ENCODE measurements at regions not wholly inside any gene's neighbourhood (a gene's known extent, or its start where the extent isn't known, plus 50 kb on each side); places are given as distances from the start of the nearest gene placed in this dataset.

- H2AFZ ChIP-seq (ENCODE audit: low read length) = no peak overlapping the region
- H3K4me3 ChIP-seq (ENCODE audit: low read length) = no peak overlapping the region
- no peak overlapping the region for H3K9ac ChIP-seq (ENCODE audit: low read length)
- no peaks in the 10 kb centered on the region for H3K4me1 ChIP-seq (ENCODE audit: low read length)
- H3K27ac ChIP-seq (ENCODE audit: low read length) = no peak overlapping the region
- H3K27me3 ChIP-seq (ENCODE audit: low read length) = no peaks in the 10 kb centered on the region
- no peak for DNase-seq
- H3K9me3 ChIP-seq (ENCODE audit: low read length) = no peaks in the 10 kb centered on the region
- no peak overlapping the region for H3K4me2 ChIP-seq (ENCODE audit: low read depth, low read length, poor library complexity, severe bottlenecking)
- no peaks in the 10 kb centered on the region for H3K36me3 ChIP-seq (ENCODE audit: insufficient read depth, low read length)
- H3K79me2 ChIP-seq (ENCODE audit: low read length) = no peaks in the 10 kb centered on the region
- no peaks in the 10 kb centered on the region for H4K20me1 ChIP-seq (ENCODE audit: insufficient read depth, low read depth, low read length)
- no peaks in the 10 kb centered on the region for H3K9me2 ChIP-seq (replicated peaks; ENCODE audit: insufficient read depth, low read length)
These were observed 527.1 kb upstream of the MARCKS start for GRCh38 chr6:113329942-113330635.

GRCh38 chr6:113330636-113330946 is 526.6 kb upstream of the MARCKS start:
- Histone ChIP-seq H3K4me2 (ENCODE audit: low read depth, low read length, poor library complexity, severe bottlenecking) (no peak overlapping the region), H3K27me3 (ENCODE audit: low read length) (no peaks in the 10 kb centered on the region), H3K36me3 (ENCODE audit: insufficient read depth, low read length) (no peaks in the 10 kb centered on the region), H2AFZ (ENCODE audit: low read length) (no peak overlapping the region), H3K4me1 (ENCODE audit: low read length) (no peaks in the 10 kb centered on the region), H3K79me2 (ENCODE audit: low read length) (no peaks in the 10 kb centered on the region), H3K4me3 (ENCODE audit: low read length) (no peak overlapping the region), H3K9me2 (replicated peaks; ENCODE audit: insufficient read depth, low read length) (no peaks in the 10 kb centered on the region), H3K9me3 (ENCODE audit: low read length) (no peaks in the 10 kb centered on the region), H3K27ac (ENCODE audit: low read length) (no peak overlapping the region), H4K20me1 (ENCODE audit: insufficient read depth, low read depth, low read length) (no peaks in the 10 kb centered on the region), H3K9ac (ENCODE audit: low read length) (no peak overlapping the region)
- no peak for DNase-seq

GRCh38 chr6:113331021-113331420 is 526.1 kb upstream of the MARCKS start:
- Histone ChIP-seq H3K9me2 (replicated peaks; ENCODE audit: insufficient read depth, low read length) (no peaks in the 10 kb centered on the region), H2AFZ (ENCODE audit: low read length) (no peak overlapping the region), H3K79me2 (ENCODE audit: low read length) (no peaks in the 10 kb centered on the region), H3K36me3 (ENCODE audit: insufficient read depth, low read length) (no peaks in the 10 kb centered on the region), H3K4me2 (ENCODE audit: low read depth, low read length, poor library complexity, severe bottlenecking) (no peak overlapping the region), H3K9ac (ENCODE audit: low read length) (no peak overlapping the region), H3K27me3 (ENCODE audit: low read length) (no peaks in the 10 kb centered on the region), H3K27ac (ENCODE audit: low read length) (no peak overlapping the region), H3K9me3 (ENCODE audit: low read length) (no peaks in the 10 kb centered on the region), H3K4me3 (ENCODE audit: low read length) (no peak overlapping the region), H3K4me1 (ENCODE audit: low read length) (no peaks in the 10 kb centered on the region), H4K20me1 (ENCODE audit: insufficient read depth, low read depth, low read length) (no peaks in the 10 kb centered on the region)
- DNase-seq = no peak

- Histone ChIP-seq H2AFZ (ENCODE audit: low read length) (no peak overlapping the region), H3K79me2 (ENCODE audit: low read length) (no peaks in the 10 kb centered on the region), H3K4me3 (ENCODE audit: low read length) (no peak overlapping the region), H3K27ac (ENCODE audit: low read length) (no peak overlapping the region), H3K9me3 (ENCODE audit: low read length) (no peaks in the 10 kb centered on the region), H3K4me1 (ENCODE audit: low read length) (no peaks in the 10 kb centered on the region), H3K9me2 (replicated peaks; ENCODE audit: insufficient read depth, low read length) (no peaks in the 10 kb centered on the region), H3K4me2 (ENCODE audit: low read depth, low read length, poor library complexity, severe bottlenecking) (no peak overlapping the region), H3K36me3 (ENCODE audit: insufficient read depth, low read length) (no peaks in the 10 kb centered on the region), H3K27me3 (ENCODE audit: low read length) (no peaks in the 10 kb centered on the region), H4K20me1 (ENCODE audit: insufficient read depth, low read depth, low read length) (no peaks in the 10 kb centered on the region), H3K9ac (ENCODE audit: low read length) (no peak overlapping the region)
- DNase-seq = no peak
These were observed 518.5 kb upstream of the MARCKS start for GRCh38 chr6:113338644-113339043.

- H3K36me3 ChIP-seq (ENCODE audit: insufficient read depth, low read length) = no peaks in the 10 kb centered on the region
- H2AFZ ChIP-seq (ENCODE audit: low read length) = no peak overlapping the region
- H3K4me3 ChIP-seq (ENCODE audit: low read length) = no peak overlapping the region
- no peaks in the 10 kb centered on the region for H3K9me3 ChIP-seq (ENCODE audit: low read length)
- no peaks in the 10 kb centered on the region for H4K20me1 ChIP-seq (ENCODE audit: insufficient read depth, low read depth, low read length)
- DNase-seq = no peak
- no peak overlapping the region for H3K9ac ChIP-seq (ENCODE audit: low read length)
- no peak overlapping the region for H3K27ac ChIP-seq (ENCODE audit: low read length)
- H3K9me2 ChIP-seq (replicated peaks; ENCODE audit: insufficient read depth, low read length) = no peaks in the 10 kb centered on the region
- no peaks in the 10 kb centered on the region for H3K79me2 ChIP-seq (ENCODE audit: low read length)
- H3K4me1 ChIP-seq (ENCODE audit: low read length) = no peaks in the 10 kb centered on the region
- no peak overlapping the region for H3K4me2 ChIP-seq (ENCODE audit: low read depth, low read length, poor library complexity, severe bottlenecking)
- no peaks in the 10 kb centered on the region for H3K27me3 ChIP-seq (ENCODE audit: low read length)
These were observed 517.9 kb upstream of the MARCKS start for GRCh38 chr6:113339209-113339608.

- H3K4me3 ChIP-seq (ENCODE audit: low read length) = no peak overlapping the region
- H2AFZ ChIP-seq (ENCODE audit: low read length) = no peak overlapping the region
- no peaks in the 10 kb centered on the region for H4K20me1 ChIP-seq (ENCODE audit: insufficient read depth, low read depth, low read length)
- H3K9ac ChIP-seq (ENCODE audit: low read length) = no peak overlapping the region
- H3K27ac ChIP-seq (ENCODE audit: low read length) = no peak overlapping the region
- H3K36me3 ChIP-seq (ENCODE audit: insufficient read depth, low read length) = no peaks in the 10 kb centered on the region
- no peak overlapping the region for H3K4me2 ChIP-seq (ENCODE audit: low read depth, low read length, poor library complexity, severe bottlenecking)
- H3K9me3 ChIP-seq (ENCODE audit: low read length) = no peaks in the 10 kb centered on the region
- DNase-seq = no peak
- no peaks in the 10 kb centered on the region for H3K4me1 ChIP-seq (ENCODE audit: low read length)
- no peaks in the 10 kb centered on the region for H3K79me2 ChIP-seq (ENCODE audit: low read length)
- H3K27me3 ChIP-seq (ENCODE audit: low read length) = no peaks in the 10 kb centered on the region
- H3K9me2 ChIP-seq (replicated peaks; ENCODE audit: insufficient read depth, low read length) = no peaks in the 10 kb centered on the region
These were observed 516.8 kb upstream of the MARCKS start for GRCh38 chr6:113340371-113340770.

- no peak overlapping the region for H2AFZ ChIP-seq (ENCODE audit: low read length)
- no peak for DNase-seq
- H3K36me3 ChIP-seq (ENCODE audit: insufficient read depth, low read length) = no peaks in the 10 kb centered on the region
- no peaks in the 10 kb centered on the region for H3K27me3 ChIP-seq (ENCODE audit: low read length)
- H3K27ac ChIP-seq (ENCODE audit: low read length) = no peak overlapping the region
- H4K20me1 ChIP-seq (ENCODE audit: insufficient read depth, low read depth, low read length) = no peaks in the 10 kb centered on the region
- H3K4me3 ChIP-seq (ENCODE audit: low read length) = no peak overlapping the region
- no peaks in the 10 kb centered on the region for H3K9me2 ChIP-seq (replicated peaks; ENCODE audit: insufficient read depth, low read length)
- H3K79me2 ChIP-seq (ENCODE audit: low read length) = no peaks in the 10 kb centered on the region
- H3K9me3 ChIP-seq (ENCODE audit: low read length) = no peaks in the 10 kb centered on the region
- H3K9ac ChIP-seq (ENCODE audit: low read length) = no peak overlapping the region
- no peaks in the 10 kb centered on the region for H3K4me1 ChIP-seq (ENCODE audit: low read length)
- no peak overlapping the region for H3K4me2 ChIP-seq (ENCODE audit: low read depth, low read length, poor library complexity, severe bottlenecking)
These were observed 513.2 kb upstream of the MARCKS start for GRCh38 chr6:113343940-113344339.

GRCh38 chr6:113344969-113345368 is 512.2 kb upstream of the MARCKS start:
- H3K27ac ChIP-seq (ENCODE audit: low read length) = no peak overlapping the region
- H3K4me3 ChIP-seq (ENCODE audit: low read length) = no peak overlapping the region
- no peaks in the 10 kb centered on the region for H4K20me1 ChIP-seq (ENCODE audit: insufficient read depth, low read depth, low read length)
- no peak overlapping the region for H3K4me2 ChIP-seq (ENCODE audit: low read depth, low read length, poor library complexity, severe bottlenecking)
- no peaks in the 10 kb centered on the region for H3K4me1 ChIP-seq (ENCODE audit: low read length)
- no peaks in the 10 kb centered on the region for H3K79me2 ChIP-seq (ENCODE audit: low read length)
- no peaks in the 10 kb centered on the region for H3K36me3 ChIP-seq (ENCODE audit: insufficient read depth, low read length)
- H3K9me2 ChIP-seq (replicated peaks; ENCODE audit: insufficient read depth, low read length) = no peaks in the 10 kb centered on the region
- H3K9ac ChIP-seq (ENCODE audit: low read length) = no peak overlapping the region
- no peaks in the 10 kb centered on the region for H3K27me3 ChIP-seq (ENCODE audit: low read length)
- H3K9me3 ChIP-seq (ENCODE audit: low read length) = no peaks in the 10 kb centered on the region
- no peak for DNase-seq
- H2AFZ ChIP-seq (ENCODE audit: low read length) = no peak overlapping the region

- H4K20me1 ChIP-seq (ENCODE audit: insufficient read depth, low read depth, low read length) = no peaks in the 10 kb centered on the region
- H3K27me3 ChIP-seq (ENCODE audit: low read length) = no peaks in the 10 kb centered on the region
- H3K4me3 ChIP-seq (ENCODE audit: low read length) = no peak overlapping the region
- no peaks in the 10 kb centered on the region for H3K79me2 ChIP-seq (ENCODE audit: low read length)
- no peak overlapping the region for H2AFZ ChIP-seq (ENCODE audit: low read length)
- H3K4me2 ChIP-seq (ENCODE audit: low read depth, low read length, poor library complexity, severe bottlenecking) = no peak overlapping the region
- DNase-seq = no peak
- H3K36me3 ChIP-seq (ENCODE audit: insufficient read depth, low read length) = no peaks in the 10 kb centered on the region
- no peaks in the 10 kb centered on the region for H3K9me2 ChIP-seq (replicated peaks; ENCODE audit: insufficient read depth, low read length)
- H3K4me1 ChIP-seq (ENCODE audit: low read length) = no peaks in the 10 kb centered on the region
- H3K9me3 ChIP-seq (ENCODE audit: low read length) = no peaks in the 10 kb centered on the region
- H3K27ac ChIP-seq (ENCODE audit: low read length) = no peak overlapping the region
- H3K9ac ChIP-seq (ENCODE audit: low read length) = no peak overlapping the region
These were observed 509.7 kb upstream of the MARCKS start for GRCh38 chr6:113347436-113347835.

Data from Karpas-422 (cell line).